K562 (cell line): ENCODE measurements at regions not wholly inside any gene's neighbourhood (a gene's known extent, or its start where the extent isn't known, plus 50 kb on each side); places are given as distances from the start of the nearest gene placed in this dataset.

Source experiments
- ATAC-seq: fragments of 200-7000 bp; cut with Tn5 transposase; 3 replicates; pipeline ENCODE4 v1.9.1; 2020; ENCODE audit warnings: moderate library complexity
- BruUV-seq: library from RNA; stranded (reverse); fragments of 400-500 nt; replicated peaks from 2 replicates; lab custom pipeline; 2021; lab: Mats Ljungman, UMichigan
- CTCF ChIA-PET: fragments of 300-600 bp; formaldehyde crosslinking; extraction: SDS; loops from one replicate; lab custom pipeline; 2021; ENCODE audit warnings: low intra/inter-chr PET ratio; lab: Yijun Ruan, JAX
- POLR2A ChIA-PET: fragments of 300-600, 350-650 bp; sonication (Branson Sonifier 250); formaldehyde crosslinking; extraction: SDS; loops from one replicate; lab custom pipeline; 2021; ENCODE audit warnings: antibody characterized with exemption, inconsistent platforms; lab: Yijun Ruan, JAX
- DNase-seq, 4 experiments: peaks; one replicate each; pipeline versions ENCODE4 v3.0.0 to v3.0.0-alpha.2; 2011 to 2018; ENCODE audit warnings: low spot score in 3 of 4, mixed read lengths in 3 of 4; ENCODE audit errors: extremely low read depth in 1 of 4
- FAIRE-seq: peaks from 2 replicates; lab custom pipeline; 2011; peaks lifted over from hg19 to GRCh38; lab: Jason Lieb, UNC
- H2AFZ ChIP-seq: 2 replicates; pipeline ENCODE4 v1.6.0; 2011; ENCODE audit warnings: low read depth, low read length, control low read depth, inconsistent platforms
- H3K27ac ChIP-seq: fragments of 200-600 bp; 3 replicates; pipeline ENCODE4 v1.8.0; 2011; ENCODE audit warnings: low read depth, mild to moderate bottlenecking, control low read depth, inconsistent platforms, low read length, moderate library complexity, mixed read lengths; ENCODE audit errors: extremely low read depth
- H3K27me3 ChIP-seq, 2 experiments: fragments of 300-600 bp in 1 of 2; 2 replicates in 1 of 2; 3 replicates in 1 of 2; pipeline versions ENCODE4 v1.6.0 to v1.8.0; 2011; ENCODE audit warnings: inconsistent platforms in 2 of 2, low read length in 2 of 2, mild to moderate bottlenecking in 1 of 2, mixed read lengths in 1 of 2, moderate library complexity in 1 of 2; ENCODE audit not compliant: control insufficient read depth in 2 of 2, insufficient read depth in 2 of 2
- H3K36me3 ChIP-seq: fragments of 300-600 bp; 3 replicates; pipeline ENCODE4 v1.8.0; 2011; ENCODE audit warnings: mild to moderate bottlenecking, low read length, inconsistent platforms; ENCODE audit not compliant: control insufficient read depth, insufficient read depth
- H3K4me1 ChIP-seq, 2 experiments: fragments of 200-600 bp in 1 of 2; replicated peaks in 1 of 2; 2 replicates in 1 of 2; 3 replicates in 1 of 2; pipeline versions ENCODE4 v1.5.1 to v1.8.0; 2011; ENCODE audit warnings: inconsistent platforms in 2 of 2, low read length in 2 of 2, mild to moderate bottlenecking in 1 of 2, mixed read lengths in 1 of 2, moderate library complexity in 1 of 2; ENCODE audit not compliant: control insufficient read depth in 2 of 2, insufficient read depth in 2 of 2
- H3K4me2 ChIP-seq: 2 replicates; pipeline ENCODE4 v1.6.1; 2011; ENCODE audit warnings: low read length, control low read depth, inconsistent platforms, mixed read lengths; ENCODE audit not compliant: insufficient read depth
- H3K4me3 ChIP-seq: fragments of 200-600 bp; sonication (generic), shearing (Covaris generic); 2 replicates; pipeline ENCODE4 v1.5.1; 2016; ENCODE audit warnings: control low read depth, inconsistent platforms
- H3K79me2 ChIP-seq: fragments of 200-600 bp; 3 replicates; pipeline ENCODE4 v1.8.0; 2011; ENCODE audit warnings: low read length, inconsistent platforms; ENCODE audit not compliant: control insufficient read depth, insufficient read depth
- H3K9ac ChIP-seq, 2 experiments: 2 replicates each; pipeline versions ENCODE4 v1.6.0 to v1.6.1; 2011; ENCODE audit warnings: low read depth in 2 of 2, low read length in 2 of 2, control low read depth in 1 of 2, inconsistent platforms in 1 of 2, mild to moderate bottlenecking in 1 of 2, mixed read lengths in 1 of 2; ENCODE audit not compliant: insufficient read depth in 1 of 2
- H3K9me1 ChIP-seq: one replicate; pipeline ENCODE4 v1.6.0; 2011; ENCODE audit warnings: inconsistent platforms, mild to moderate bottlenecking, low read length, moderate library complexity; ENCODE audit not compliant: control insufficient read depth, insufficient read depth
- H3K9me3 ChIP-seq: replicated peaks from 2 replicates; pipeline ENCODE4 v1.5.1; 2011; ENCODE audit warnings: low read depth, low read length, inconsistent platforms; ENCODE audit not compliant: control insufficient read depth, insufficient read depth
- H4K20me1 ChIP-seq: replicated peaks from 2 replicates; pipeline ENCODE4 v1.6.1; 2011; ENCODE audit warnings: low read length, inconsistent platforms, mixed read lengths; ENCODE audit not compliant: control insufficient read depth, insufficient read depth
- CBFA2T3 ChIP-seq: fragments of 450-650 bp; IDR thresholded peaks from 2 replicates; pipeline ENCODE4 v1.6.1; 2017
- EP300 ChIP-seq: IDR thresholded peaks from 2 replicates; pipeline ENCODE4 v1.6.1; 2012; ENCODE audit warnings: low read length, improper control_type of control experiment
- HNRNPH1 ChIP-seq: fragments of 200-400 bp; formaldehyde crosslinking; optimal IDR thresholded peaks from 2 replicates; pipeline ENCODE3; 2017; ENCODE audit warnings: low read depth, mild to moderate bottlenecking, low read length, moderate library complexity
- PRDM10 ChIP-seq: fragments of 450-650 bp; IDR thresholded peaks from 2 replicates; pipeline ENCODE4 v1.6.1; 2018; ENCODE audit not compliant: partially characterized antibody
- PRMT5 ChIP-seq: sonication (generic); formaldehyde crosslinking; IDR thresholded peaks from 2 replicates; pipeline ENCODE4 v1.5.0; 2020; ENCODE audit warnings: missing genetic modification reagents
- RBM22 ChIP-seq: fragments of 200-400 bp; formaldehyde crosslinking; IDR thresholded peaks from 2 replicates; pipeline ENCODE4 v1.6.1; 2018; ENCODE audit warnings: low read length, low read depth; ENCODE audit not compliant: poor library complexity, severe bottlenecking
- STAT5A ChIP-seq: IDR thresholded peaks from 2 replicates; pipeline ENCODE4 v1.6.1; 2012; ENCODE audit warnings: low read length, inconsistent platforms, borderline replicate concordance
- TEAD4 ChIP-seq, 2 experiments: sonication (generic) in 1 of 2; formaldehyde crosslinking in 1 of 2; IDR thresholded peaks; 2 replicates each; pipeline versions ENCODE4 v1.6.1 to v1.8.0; 2012 to 2022; ENCODE audit warnings: borderline replicate concordance in 1 of 2, inconsistent platforms in 1 of 2, low read length in 1 of 2, mild to moderate bottlenecking in 1 of 2, missing genetic modification reagents in 1 of 2
- TFE3 ChIP-seq: fragments of 450-650 bp; formaldehyde crosslinking; IDR thresholded peaks from 2 replicates; pipeline ENCODE4 v1.4.0; 2020; ENCODE audit warnings: mild to moderate bottlenecking, mixed read lengths
- WGBS: fragments of 100-300 bp; shearing (Covaris generic); methylation state at CpG from one replicate; pipeline ENCODE4 v1.1.6; 2016; ENCODE audit warnings: low coverage, mixed read lengths; ENCODE audit not compliant: insufficient coverage; ENCODE audit errors: missing lambda C conversion rate; 5-methylcytosine and 5-hydroxymethylcytosine counted together
- in situ Hi-C: fragments of 300-500 bp; cut with MboI; formaldehyde crosslinking; loops from 4 replicates; pipeline ENCODE4 v1.15.0; 2018; ENCODE audit warnings: inconsistent platforms, mixed read lengths
- intact Hi-C: fragments of 100-400 bp; cut with micrococcal nuclease; formaldehyde crosslinking; loops from 2 replicates; pipeline ENCODE4 v1.14.2; 2022

- FAIRE-seq (no peak), DNase-seq (no peak), ATAC-seq (no peak)
- Histone ChIP-seq H3K4me3 (no peak overlapping the region), H3K4me1 (peaks cover 2 to 7% of the 10 kb centered on the region in 2 experiments; a peak in 3 of 5 replicates), H3K27ac (no peak overlapping the region), H3K36me3 (no peaks in the 10 kb centered on the region), H3K9me3 (no peaks in the 10 kb centered on the region), H3K27me3 (no peaks in the 10 kb centered on the region), H3K9ac (no peak overlapping the region), H3K79me2 (no peaks in the 10 kb centered on the region), H4K20me1 (no peaks in the 10 kb centered on the region), H3K9me1 (no peaks in the 10 kb centered on the region), H2AFZ (no peak overlapping the region), H3K4me2 (no peak overlapping the region)
- WGBS, result 5% methylated on average over 6 of the region's 6 CpGs
- CTCF ChIA-PET, result no interaction called here
- in situ Hi-C loops (no loop called here), intact Hi-C loops (no loop called here)
- BruUV-seq, result no TSS peak
- POLR2A ChIA-PET, result no interaction called here
- no peak for TF ChIP-seq HNRNPH1
- peak; percentile 26; the same call in 1 of the 2 replicates for TF ChIP-seq TFE3 (CRISPR knock-in tag)
These were observed 351.7 kb upstream of the ARID1B start for GRCh38 chr6:156425359-156426020.

GRCh38 chr6:156423829-156424228, 353.3 kb upstream of the ARID1B start:
- Histone ChIP-seq H3K9me3 (no peaks in the 10 kb centered on the region), H3K27me3 (no peaks in the 10 kb centered on the region), H3K4me2 (no peak overlapping the region), H2AFZ (no peak overlapping the region), H3K9me1 (no peaks in the 10 kb centered on the region), H3K4me3 (no peak overlapping the region), H3K27ac (no peak overlapping the region), H3K36me3 (no peaks in the 10 kb centered on the region), H3K79me2 (no peaks in the 10 kb centered on the region), H4K20me1 (no peaks in the 10 kb centered on the region), H3K9ac (no peak overlapping the region), H3K4me1 (peaks cover 2 to 7% of the 10 kb centered on the region in 2 experiments; a peak in 3 of 5 replicates)
- ChIA-PET CTCF (no interaction called here), POLR2A (interaction anchor here (0.6 kb wide), 1 partner anchor 86 kb away, joined by 3 read pairs; no protein-coding TSS in a partner anchor)
- in situ Hi-C loops (no loop called here), intact Hi-C loops (no loop called here)
- WGBS, result 3% methylated on average over 3 of the region's 3 CpGs
- FAIRE-seq, result no peak
- BruUV-seq, result no TSS peak
- ATAC-seq, result peak; percentile 42
- DNase-seq, result peak in 2 of 4 experiments; percentile 17 to 20
- TF ChIP-seq PRDM10 (no peak), PRMT5 (CRISPR knock-in tag) (no peak), EP300 (peak; percentile 56; the same call in 1 of the 2 replicates), CBFA2T3 (peak; percentile 63), TEAD4 (IDR thresholded peaks at IDR 0.05; ENCODE audit: low read length) (peak; percentile 62; the same call in 1 of the 2 replicates), TEAD4 (CRISPR knock-in tag; IDR thresholded peaks at IDR 0.05; ENCODE audit: borderline replicate concordance) (no peak), STAT5A (0 out of 2 replicates have a peak, but pooled peaks have one; percentile 35), RBM22 (no peak)
